Suppressor macrophage treated with lipopolysaccharide for 4 hours (primary cell): ENCODE measurements at regions not wholly inside any gene's neighbourhood (a gene's known extent, or its start where the extent isn't known, plus 50 kb on each side); places are given as distances from the start of the nearest gene placed in this dataset.
A peak's percentile ranks its signal among the peaks of the same experiment; 100 is the strongest.
"Not testable (repeated sequence)": the region's sequence is repeated elsewhere in the genome, so short reads cannot be mapped to it uniquely, and the experiment has no call there.

Experiments
- DNase-seq: peaks from one replicate; pipeline ENCODE4 v3.0.0-alpha.2; 2020

DNA sequence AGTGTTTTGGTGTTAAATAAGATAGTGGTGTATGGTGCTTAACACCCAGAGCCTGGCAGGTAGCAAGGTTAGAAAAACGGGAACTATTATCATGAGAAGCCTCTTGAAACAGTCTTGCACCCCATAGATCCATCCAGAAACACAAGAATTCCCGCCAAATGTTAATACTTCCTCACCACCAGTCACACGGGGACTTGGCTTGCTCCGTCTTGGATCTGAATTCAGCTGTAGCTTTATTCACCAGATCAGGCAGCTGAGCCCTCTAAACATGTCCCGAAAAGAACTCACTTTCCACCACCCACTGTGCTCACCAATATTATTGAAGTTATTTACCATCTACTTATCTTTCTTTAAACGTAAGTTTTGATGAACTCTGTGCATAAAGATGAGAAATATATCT is 101.6 kb upstream of the PTPN3 start:
- DNase-seq = no peak

DNA sequence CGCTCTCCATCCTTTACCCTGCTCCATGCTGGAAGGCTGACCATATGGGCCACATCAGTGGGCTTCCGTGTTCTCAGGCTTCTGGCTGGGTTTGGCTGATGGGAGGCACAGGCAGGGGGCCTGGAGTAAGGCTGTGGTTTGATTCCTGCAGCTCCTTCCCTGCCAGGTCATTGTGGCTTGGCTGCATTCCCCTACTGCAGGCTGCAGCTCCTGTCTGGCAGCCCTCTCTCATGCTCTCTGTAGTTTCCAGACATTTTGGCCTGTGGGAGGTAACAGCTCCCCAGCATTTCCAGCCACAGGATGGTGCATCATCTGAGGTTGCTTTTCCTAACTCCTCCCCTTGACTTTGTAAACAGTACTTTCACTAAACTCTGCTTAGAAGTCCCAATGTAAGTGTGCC is 102.0 kb upstream of the PTPN3 start:
- no peak for DNase-seq

DNA sequence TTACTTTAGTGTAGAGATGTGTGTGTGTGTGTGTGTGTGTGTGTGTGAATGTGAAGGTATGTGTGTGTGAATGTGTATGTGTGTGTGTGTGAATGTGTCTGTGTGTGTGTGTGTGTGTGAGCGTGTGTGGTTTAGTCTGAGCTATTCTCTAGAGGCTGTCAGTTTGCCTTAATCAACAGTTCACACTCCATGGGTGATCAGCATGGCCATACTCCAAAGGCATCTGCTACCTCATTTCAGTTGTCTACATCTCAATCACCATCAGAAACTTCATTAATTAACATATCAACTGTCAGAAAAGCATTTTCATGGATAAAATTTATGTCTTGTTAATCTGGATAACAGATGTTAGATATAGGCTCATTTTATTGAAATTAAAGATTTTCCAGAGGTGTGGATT is 103.1 kb upstream of the PTPN3 start:
- no peak for DNase-seq

DNA sequence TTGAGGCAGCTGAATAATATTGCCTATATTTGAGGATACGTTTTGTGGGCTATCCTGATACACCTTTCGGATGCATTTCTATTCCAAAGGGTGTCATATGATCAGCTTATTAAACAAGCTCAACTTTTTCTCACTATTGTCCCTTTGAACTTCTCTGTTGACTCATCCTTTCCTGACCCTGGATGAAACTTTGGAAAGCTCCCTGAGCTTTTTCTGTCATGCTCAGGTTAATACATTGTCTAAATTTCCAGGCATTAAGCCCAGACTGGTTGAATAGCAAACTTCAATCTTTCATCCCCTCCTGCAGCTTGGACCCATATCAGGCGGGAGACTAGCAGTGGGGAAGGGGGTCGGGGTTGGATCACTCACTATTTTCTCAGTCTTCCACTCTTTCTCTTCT is 104.9 kb upstream of the PTPN3 start:
- no peak for DNase-seq

- no peak for DNase-seq
Observed at GRCh38 chr9:109604131-109604530, 106.0 kb upstream of the PTPN3 start.

DNA sequence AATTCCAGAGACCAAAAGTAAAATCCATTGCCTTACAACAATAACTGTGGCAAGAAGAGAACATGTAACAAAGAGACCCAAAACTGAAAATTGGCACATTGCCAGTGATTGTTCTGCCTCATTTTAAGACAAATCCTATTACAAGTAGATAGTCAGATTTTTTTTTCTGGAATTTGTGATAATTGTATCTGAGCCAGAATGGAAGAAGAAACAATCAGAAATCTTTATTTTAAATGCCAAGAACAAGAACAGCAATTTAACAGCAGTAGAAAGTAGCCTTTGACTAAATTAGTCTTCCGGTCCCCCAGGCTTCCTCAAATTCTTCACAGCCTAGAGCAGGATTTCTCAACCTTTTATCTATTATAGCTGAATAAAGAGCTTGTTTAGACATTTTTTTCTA is 106.7 kb upstream of the PTPN3 start:
- DNase-seq = no peak

- no peak for DNase-seq
Observed at GRCh38 chr9:109609060-109609459, 111.0 kb upstream of the PTPN3 start.

GRCh38 chr9:109616571-109617120 is 118.5 kb upstream of the PTPN3 start:
- DNase-seq = no peak

GRCh38 chr9:109619310-109619709 is 121.2 kb upstream of the PTPN3 start:
- DNase-seq = no peak

DNA sequence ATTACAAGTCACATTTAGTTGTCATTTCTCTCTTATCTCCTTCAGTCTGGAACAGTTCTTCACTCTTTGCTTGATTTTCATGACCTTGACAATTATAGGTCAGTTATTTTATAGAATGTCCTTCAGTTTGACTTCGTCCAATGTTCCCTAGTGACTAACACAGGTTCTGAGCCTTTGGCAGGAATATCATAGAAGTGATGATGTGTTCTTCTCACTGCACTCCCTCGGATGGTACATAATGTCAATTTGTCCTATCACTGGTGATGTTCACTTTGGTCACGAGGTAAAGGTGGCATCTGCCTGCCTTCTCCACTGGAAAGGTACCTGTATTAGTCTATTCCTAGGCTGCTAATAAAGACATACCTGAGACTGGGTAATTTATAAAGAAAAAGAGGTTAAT is 126.0 kb upstream of the PTPN3 start:
- no peak for DNase-seq

GRCh38 chr9:109624896-109625295 is 126.8 kb upstream of the PTPN3 start:
- no peak for DNase-seq

DNA sequence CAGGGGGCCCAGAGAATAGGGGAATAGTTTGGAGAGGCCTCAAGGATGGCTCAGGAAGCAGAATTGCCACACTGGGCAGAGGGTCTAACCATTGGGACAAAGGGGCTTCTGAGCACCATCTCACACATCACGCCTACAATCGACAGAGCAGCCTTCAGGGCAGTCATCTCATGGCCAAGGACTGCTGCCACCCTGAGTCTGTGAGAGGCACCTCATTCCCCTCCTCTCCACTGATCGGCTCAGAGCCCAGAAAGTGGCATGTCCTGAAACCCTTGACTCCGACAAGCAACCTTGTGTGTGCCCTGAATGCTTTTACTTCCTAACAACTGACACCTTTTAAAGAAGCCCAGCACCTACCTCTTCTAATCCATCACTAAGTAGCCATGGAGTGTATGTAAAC is 128.9 kb upstream of the PTPN3 start:
- DNase-seq = no peak

DNA sequence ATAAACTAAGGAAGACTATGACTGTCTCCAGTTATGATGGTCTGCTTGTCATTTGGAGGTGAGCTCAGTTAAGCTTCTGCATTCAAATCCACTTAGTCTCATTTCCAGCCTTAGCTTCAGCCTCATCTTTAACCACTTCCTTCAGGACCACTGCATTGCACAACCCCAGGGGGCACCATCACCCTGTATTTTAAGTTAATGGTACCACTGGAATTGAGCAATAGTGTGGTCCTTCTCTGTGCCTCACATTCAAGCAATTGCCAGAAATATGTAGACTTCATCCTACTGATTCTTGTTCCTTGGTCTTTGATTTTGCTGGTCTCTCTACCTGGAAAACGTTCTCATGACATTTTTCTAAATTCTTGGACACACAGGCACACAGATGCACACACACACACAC is 131.5 kb upstream of the PTPN3 start:
- DNase-seq = no peak

DNA sequence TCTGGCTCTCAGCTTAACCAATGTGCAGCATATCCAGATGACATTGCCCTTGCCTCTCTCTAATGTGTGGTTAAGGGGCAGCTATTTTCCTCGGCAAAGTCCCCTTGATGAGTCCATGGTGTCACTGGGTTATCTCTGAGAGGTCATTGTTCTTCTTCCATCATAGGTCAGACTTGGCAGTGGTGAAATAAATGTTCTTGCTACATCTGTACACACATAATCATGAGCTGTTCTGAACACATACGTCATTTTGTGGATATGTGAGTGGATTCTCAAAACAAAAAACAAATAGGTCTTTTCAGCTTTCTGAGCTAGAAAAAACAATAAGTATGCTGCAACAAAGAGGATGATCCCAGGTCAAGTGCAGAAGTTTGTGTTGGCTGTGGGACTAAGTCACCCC is 134.7 kb upstream of the PTPN3 start:
- no peak for DNase-seq

- DNase-seq = no peak
Observed at GRCh38 chr9:109639674-109640579, 140.1 kb upstream of the PALM2AKAP2 start.

DNA sequence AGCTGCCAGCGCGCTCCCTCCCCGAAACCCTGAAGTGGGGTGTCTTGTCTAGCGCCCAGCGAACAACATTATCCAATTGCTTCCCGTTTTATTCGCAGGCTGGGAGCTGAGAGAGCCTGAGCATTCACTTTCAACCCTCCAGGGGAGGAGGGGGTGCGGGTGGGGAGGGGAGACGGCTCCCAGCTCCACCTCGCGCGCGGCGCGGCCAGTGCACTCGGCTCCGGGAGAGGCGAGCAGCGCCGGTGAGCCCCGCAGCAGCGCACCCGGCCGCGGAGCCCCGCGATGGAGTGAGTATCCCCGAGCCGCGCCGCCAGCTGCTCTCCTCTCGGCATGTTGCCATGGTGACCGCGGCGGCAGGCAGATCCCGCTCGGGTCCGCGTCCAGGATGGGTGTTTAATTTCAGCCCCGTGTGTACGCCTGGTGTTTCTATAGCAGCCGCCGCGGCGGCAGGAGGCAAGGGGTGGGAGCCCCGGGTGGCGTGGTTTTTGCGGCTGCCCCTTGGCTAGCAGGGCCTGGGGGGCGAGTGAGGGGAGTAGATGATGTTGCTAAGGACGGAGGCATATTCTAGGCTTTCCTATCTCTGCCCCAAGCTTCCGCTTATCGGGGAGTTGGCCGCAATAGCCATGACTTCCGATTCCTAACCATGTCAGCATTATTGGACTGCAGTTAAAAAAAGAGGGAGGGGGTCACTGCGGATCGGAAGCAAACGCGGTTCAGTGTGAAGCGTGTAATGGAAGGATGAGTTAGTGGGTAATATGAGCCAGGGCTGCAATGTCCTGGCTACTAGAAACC is 139.2 kb upstream of the PALM2AKAP2 start:
- no peak for DNase-seq

DNA sequence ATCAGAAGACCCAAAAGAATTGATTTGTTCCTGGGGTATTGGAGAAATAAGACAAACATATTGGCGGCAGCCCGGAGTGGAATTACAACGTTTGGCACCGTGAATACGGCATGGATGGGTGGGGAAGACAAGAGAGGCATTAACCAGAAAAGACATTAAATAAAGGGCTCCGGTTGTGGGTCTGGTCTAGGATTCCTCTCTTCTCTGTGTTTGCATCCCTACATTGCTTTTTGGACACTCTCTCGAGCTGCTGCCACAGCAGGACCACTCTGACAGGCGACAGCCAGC is 138.7 kb upstream of the PALM2AKAP2 start:
- DNase-seq = no peak

- no peak for DNase-seq
Observed at GRCh38 chr9:109652112-109652511, 127.9 kb upstream of the PALM2AKAP2 start.

- DNase-seq = peak; percentile 46
Observed at GRCh38 chr9:109652971-109653370, 127.0 kb upstream of the PALM2AKAP2 start.

GRCh38 chr9:109653470-109653869 is 126.5 kb upstream of the PALM2AKAP2 start:
- DNase-seq = no peak

GRCh38 chr9:109663978-109664377 is 116.0 kb upstream of the PALM2AKAP2 start:
- DNase-seq = not testable (repeated sequence)

DNA sequence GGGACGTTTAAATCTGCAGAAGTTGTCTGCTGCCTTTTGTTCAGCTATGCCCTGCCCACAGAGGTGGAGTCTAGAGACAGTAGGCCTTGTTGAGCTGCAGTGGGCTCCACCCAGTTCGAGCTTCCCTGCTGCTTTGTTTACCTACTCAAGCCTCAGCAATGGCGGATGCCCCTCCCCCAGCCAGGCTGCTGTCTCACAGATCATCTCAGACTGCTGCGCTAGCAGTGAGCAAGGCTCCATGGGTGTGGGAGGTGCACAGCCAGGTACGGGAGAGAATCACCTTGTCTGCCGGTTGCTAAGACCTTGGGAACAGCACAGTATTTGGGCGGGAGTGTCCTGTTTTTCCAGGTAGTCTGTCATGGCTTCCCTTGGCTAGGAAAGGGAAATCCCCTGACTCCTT is 114.3 kb upstream of the PALM2AKAP2 start:
- not testable (repeated sequence) for DNase-seq

DNA sequence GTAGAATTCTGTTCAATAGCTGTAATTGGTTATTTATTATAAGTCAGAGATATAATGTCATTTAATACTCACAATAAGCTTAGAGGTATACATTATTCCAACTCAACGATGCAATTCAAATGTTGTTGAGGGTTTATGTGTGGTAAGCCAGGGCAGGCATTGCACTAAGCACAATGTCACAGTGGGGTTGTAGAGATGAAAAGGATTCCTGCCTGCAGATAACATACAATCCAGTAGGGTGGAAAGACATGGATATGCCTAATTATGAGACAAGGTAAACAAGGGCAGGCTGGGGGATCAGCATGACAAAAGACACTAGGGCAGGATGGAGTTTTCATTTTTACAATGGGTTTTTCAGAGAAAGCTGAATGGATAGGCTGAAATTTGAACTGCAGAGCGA is 98.7 kb upstream of the PALM2AKAP2 start:
- DNase-seq = no peak

- no peak for DNase-seq
Observed at GRCh38 chr9:109682227-109682626, 97.8 kb upstream of the PALM2AKAP2 start.
